GM19438 (cell line): ENCODE measurements at regions not wholly inside any gene's neighbourhood (a gene's known extent, or its start where the extent isn't known, plus 50 kb on each side); places are given as distances from the start of the nearest gene placed in this dataset.

Source experiments
- ATAC-seq: cut with Tn5 transposase; IDR thresholded peaks from one replicate; pipeline ENCODE4 v1.9.1; 2021; ENCODE audit warnings: low read depth; ENCODE audit not compliant: unreplicated experiment

DNA sequence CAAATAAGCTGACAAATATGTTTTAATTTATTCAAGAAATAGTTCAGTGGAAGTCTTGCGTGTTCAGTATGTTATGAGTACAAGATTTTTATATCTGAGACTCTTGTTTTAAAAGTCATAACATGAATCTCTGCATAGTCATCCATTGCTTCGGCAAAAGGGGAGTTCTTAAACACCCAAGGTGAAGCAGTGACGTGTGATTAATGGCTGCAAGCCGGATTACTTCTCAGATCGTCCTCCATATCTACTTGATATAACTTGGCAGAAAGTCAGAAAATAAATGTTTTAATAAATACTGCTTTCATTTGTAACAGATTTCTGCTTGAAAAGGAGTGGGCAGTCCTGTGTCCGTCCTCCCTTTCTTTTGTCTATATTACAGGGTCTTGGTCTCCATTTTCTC, 64.6 kb upstream of the IL15 start:
- no peak for ATAC-seq

DNA sequence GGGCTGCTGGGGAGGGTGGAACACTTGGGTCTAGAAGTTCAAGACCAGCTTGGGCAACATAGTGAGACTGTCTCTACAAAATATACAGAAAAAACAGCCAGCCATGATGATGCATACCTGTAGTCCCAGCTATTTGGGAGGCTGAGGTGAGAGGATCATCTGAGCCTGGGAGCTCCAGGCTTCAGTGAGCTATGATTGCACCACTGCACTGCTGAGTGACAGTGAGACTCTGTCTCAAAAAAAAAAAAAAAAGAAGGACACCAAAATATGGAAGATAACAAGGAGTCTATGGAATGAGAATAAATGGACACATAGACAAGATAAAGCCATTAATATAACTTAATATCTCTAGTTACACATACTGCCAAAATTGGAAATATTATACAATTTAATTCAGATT, 62.7 kb upstream of the IL15 start:
- ATAC-seq: no peak

DNA sequence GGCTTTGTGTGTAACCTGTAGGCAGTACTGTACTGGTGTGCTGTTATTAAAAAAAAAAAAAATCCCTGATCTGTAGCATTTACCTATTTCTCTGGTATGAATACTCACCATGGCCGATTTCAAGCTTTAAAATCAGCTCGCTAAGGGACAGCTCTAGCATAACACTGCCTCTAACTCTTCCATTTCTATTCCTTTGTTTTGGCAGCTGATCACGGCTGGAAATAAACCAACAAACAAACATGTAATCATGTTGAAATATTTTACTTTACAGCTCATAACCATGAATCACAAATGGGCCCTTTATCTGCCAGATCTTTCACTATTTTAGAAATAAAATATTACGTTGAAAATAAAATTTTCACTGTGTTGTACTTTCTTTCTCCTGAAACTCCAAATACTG, 60.5 kb upstream of the IL15 start:
- no peak for ATAC-seq

DNA sequence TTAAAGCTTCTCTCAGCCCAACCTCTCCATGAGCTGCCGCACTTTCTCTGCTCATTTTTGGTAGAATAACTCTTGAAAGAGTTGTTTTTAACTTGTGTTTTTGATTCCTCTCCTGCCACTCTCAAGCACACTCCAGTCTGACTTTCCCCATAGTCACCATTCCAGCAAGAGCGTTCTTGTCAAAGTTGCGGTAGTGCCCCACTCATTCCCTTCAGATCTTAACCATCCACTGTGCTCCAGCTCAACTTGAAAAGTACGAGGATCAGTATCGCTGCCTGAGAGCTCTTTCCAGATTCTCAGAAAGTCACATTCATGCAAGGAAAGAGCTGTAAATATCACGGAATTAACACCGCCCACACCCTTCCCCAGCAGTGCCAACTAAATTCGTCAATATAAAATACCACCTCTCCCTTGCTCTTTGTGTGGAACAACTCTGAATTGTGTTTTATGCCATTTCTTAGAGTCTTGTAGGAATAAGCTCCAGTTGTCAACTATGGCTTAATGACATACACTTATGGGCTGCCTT, 59.7 kb upstream of the IL15 start:
- no peak for ATAC-seq

DNA sequence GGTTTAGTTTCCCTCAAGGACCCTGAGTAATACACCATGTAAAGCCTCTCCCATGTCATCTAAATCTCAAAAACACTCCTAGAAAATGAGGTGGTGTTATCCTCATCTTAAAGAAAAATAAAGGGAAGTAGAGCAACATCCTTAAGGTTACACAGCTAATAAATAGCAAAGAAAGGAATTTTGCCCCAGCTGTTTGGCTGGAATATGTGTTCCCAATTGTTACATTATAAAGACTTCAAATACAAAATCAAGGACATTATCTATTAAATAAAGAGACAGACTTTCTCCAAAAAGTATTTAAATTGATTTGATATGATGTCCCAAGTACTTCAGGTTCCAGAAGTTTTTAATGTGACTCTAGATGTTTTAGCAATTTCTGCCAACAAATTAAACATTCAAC, 57.9 kb upstream of the IL15 start:
- no peak for ATAC-seq

DNA sequence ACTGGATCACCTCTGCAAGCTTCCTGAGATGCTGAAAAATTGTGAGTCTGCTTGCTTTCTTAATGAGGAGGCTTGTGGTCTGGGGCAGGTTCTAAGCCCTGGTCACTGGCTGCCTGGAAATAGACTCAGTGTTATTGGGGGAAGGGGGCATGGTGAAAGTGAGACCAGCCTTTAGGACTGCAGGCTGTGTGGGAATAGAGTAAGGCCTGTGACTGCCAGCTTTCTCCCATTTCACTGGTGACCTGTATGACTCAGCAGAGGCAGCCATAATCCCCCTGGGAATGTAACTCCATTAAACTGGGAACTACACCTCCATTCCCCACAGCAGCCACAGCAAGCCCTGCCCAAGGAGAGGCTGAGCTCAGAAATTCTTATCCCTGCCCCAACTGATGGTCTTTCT, 55.9 kb upstream of the IL15 start:
- ATAC-seq: peak; percentile 44
